Putamen (tissue), 1 donor: ENCODE measurements at regions not wholly inside any gene's neighbourhood (a gene's known extent, or its start where the extent isn't known, plus 50 kb on each side); places are given as distances from the start of the nearest gene placed in this dataset.

Source experiments
- DNase-seq: peaks from one replicate; pipeline ENCODE4 v3.0.0-alpha.2; 2016; ENCODE audit warnings: low spot score

DNA sequence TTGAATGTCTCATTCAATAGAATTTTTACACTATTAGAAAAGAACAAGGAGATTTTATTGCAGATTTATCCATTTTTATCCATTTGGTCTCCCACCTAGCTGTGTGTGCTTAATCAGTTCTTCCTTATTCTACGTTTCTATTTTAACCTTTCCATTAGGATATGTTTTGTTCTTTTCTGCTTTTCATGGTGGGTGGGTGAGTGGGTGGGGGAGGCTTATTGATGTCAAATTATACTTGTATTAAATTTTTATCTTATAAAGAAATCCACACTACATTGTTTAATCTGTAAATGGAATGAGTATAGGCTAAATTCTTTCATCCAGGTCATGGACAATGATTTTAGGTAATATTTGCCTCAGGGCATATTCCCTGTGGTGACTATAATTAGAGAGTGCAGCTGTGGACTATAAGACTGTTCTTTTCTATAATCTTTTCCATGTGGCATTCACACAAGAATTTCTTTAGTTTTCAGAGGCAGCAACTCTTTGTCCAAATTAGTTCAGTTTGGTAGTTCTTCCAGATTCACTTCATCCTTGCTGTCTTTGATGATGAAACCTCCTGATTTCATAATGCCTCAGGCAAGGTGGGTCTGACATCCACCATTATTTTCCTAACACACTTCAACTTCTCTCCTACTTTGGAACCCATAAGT, 2451.8 kb downstream of the PCDH7 start:
- peak; percentile 27 for DNase-seq

DNA sequence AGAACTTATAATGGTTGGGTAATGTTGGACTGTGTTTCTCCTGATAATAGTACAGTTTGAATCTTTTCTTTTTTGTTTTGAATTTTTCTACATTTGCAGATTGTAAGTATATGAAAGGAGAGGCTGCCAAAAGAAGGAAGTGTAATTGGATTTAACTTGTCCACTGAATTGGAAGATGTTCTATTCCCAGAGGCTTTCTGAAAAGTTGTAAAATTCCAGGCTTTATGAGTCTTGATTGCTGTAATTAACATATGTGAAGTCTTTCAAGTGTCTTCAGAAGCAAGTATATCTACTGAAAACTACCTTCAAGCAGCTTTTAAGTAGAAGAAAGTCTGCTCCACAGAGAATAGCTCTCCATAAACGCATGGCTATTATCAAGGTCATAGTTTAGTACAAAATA, 2456.4 kb downstream of the PCDH7 start:
- DNase-seq: no peak

DNA sequence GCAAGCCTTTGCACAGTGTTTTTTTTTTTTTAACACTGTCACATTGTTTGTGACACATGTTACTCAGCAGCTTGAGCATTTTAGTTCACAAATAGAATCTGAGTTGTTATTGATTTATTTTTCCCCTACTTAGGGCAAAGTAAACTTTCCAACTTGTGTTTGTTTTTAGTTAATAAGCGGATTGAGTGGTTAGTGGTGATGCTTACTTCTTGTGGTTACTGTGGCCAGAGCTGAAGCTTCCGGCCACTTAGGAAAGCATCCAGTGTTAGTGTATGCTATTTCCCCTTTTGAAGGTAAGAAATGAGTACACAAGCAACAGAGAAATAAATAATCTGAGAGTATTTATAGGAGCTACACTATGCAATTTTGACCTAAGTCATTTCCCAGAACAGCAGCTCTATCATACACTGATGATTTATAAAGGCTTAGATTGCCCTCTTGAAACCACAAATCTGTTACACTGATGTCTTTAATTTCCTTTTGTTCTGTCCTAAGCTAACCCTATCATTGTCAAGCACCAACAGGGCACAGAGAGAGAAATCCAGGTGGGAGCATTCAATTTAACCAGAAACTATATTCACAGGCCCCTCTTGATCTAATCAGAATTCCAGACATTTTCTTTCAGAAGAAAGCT, 2464.6 kb downstream of the PCDH7 start:
- DNase-seq: no peak

DNA sequence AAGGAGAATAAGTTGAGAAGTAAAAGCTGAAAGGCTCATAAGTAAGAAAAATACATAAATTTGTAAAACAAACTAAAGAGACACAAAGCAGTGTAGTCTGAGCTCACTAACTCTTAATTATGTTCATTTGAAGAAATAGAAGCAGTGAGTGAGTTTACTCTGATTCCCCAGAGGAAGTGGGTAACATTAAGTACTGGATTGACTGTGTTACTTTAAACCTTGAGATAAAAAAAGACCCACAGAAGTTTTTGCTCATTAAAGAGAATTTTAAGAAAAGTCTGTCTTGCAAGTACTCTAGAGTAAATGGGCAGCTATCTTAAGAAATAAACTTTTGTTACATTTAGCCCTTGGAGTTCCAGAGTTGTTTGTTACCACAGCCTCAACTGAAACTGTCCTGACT, 2466.9 kb downstream of the PCDH7 start:
- no peak for DNase-seq

DNA sequence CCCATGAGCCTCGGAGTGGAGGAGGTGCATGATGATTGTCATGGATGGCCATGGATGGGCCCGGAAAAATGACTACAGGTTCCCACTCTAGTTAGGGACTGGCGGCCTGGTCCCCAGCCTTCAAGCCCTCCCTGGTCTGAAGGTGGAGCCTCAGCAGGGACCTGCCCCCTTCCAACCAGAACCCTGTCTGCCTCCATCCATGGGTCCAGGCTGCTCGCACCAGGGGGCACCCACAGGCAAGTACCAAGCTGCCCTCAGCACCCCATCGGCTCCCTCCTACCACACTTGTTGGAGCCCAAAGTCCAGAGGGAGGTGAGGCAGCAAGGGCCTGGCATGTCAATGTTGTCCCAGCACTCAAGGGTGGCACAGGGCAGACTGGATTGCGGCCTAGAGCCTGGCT, 2468.6 kb downstream of the PCDH7 start:
- no peak for DNase-seq

DNA sequence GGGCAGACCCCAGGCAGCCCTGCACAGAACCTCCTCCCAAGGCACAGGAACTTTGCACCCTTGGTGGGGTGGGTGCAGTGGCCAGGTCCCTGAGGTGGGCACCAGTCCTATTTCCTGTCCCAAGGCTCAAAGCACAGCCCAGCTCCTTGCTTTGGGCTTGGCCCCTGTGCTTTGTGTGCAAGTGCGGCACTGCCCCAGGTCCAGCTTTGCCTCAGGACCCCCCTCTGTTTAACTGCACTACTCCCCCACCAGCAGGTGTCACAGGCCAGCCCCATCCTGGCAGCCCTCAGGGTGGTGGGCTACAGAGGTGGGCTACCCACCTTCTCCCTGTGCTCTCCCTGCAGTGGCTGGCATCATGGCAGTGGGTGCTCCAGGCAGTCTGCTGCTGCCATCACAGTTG, 2469.0 kb downstream of the PCDH7 start:
- DNase-seq: no peak

DNA sequence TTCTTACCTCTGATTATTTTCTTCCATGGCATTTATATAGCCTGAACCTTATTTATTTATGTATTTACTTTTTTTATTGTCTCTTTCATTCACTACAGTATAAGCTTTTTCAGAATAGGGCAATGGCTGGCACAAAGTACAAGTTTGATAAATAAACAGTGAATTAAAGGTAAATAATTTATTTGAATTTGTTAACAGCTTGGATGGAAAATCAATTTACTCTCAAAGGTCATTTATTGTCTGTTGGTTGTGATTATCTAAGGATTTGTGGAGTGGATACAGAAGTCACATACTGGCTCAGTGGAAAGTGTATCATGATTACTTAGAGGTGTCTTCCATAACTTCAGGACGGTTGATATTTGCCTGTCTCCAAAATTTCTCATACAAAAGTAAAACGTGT, 2472.9 kb downstream of the PCDH7 start:
- DNase-seq: no peak

DNA sequence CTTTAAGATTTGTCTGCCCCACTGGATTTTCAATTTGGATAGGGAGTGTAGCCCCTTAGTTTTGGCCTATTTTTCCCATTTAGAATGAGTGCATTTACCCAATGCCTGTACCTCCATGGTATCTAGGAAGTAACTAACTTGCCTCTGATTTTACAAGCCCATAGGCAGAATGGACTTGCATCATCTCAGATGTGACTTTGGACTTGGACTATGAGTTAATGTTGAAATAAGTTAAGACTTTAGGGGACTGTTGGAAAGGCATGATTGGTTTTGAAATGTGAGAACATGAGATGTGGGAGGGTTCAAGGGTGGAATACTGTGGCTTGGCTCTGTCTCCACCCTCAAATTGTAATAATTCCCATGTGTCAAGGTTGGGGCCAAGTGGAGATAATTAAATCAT, 2480.2 kb downstream of the PCDH7 start:
- no peak for DNase-seq

DNA sequence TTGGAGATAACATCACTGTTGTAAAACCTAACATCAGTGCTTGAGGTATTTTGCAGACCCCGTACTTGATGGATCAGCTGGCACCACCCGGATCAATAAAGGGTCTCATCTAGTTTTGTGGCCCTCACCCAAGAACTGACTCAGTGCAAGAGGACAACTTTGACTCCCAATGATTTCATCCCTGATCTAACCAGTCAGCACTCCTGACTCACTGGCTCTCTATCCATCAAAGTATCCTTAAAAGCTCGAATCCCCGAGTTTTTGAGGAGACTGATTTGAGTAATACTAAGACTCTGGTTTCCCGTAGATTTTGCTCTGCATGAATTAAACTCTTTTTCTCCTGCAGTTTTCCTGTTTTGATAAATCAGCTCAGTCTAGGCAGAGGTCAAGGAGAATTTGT, 2498.1 kb downstream of the PCDH7 start:
- DNase-seq: no peak

DNA sequence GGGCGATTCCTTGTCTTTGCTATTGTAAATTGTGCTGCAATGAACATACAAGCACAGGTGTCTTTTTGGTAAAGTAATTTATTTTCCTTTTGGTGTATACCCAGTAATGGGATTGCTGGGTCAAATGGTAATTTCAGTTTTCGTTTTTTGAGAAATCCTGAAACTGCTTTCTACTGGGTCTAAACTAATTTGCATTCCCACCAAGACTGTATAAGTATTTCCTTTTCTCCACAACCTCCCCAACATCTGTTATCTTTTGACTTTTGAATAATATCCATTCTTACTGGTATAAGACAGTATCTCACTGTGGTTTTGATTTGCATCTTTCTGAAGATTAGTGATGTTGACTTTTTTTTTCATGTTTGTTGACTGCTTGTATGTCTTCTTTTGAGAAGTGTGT, 2506.0 kb downstream of the PCDH7 start:
- DNase-seq: no peak

DNA sequence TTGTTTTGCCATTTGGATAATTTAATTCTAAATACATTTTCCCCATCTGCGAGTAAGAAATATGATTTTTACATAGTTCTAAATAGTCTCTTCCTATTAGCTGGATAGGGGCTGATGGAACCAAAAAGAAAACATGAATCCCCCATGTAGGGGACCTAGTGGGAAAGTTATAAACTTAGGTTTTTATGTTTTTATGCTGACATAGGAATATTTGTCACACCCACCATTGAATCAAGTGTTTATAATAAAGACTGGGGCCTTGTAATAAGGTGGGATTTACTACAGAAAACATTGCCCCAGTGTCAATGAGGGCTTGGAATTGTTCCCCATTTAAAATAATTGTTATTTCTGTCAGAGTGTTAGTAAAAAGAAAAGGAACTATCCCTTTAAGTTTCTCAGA, 2506.6 kb downstream of the PCDH7 start:
- no peak for DNase-seq

DNA sequence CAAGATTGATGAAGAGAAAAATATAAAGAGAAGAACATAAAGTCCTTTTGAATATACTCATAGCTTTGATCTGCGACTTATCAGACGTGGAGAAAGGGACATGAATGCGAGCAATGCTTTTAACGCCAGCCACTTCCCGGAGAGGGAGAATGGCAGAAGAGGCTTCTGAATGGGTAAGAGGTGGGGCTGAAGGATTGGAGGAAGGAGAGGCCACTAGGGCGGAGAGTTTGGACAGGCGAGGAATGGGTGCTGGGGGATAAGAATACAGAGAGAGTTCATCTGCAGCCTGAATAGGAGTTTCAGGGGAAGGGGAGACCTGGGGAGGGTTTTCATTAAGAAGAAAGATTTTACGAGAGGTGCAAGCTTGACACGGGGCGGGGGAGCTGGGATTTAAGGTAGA, 2534.9 kb downstream of the PCDH7 start:
- DNase-seq: no peak

DNA sequence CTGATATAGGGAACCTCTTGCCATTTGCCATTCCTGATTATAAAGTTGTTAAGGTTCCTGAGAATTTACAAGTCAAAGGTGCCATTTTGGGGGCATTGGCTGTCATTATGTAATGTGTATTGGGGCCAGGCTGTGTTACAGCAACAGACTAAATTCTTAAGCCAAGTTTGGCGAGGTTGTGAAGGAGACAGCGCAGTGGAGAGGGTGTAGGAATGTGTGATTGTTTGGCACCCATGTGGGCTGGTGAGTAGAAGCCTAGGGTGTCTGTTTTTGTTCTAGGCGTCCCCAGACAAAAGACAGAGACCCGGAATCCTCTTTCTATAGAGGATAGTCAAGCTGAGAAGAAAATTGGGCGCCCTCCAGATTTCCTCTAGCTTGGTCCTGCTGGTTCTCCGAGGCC, 2535.3 kb downstream of the PCDH7 start:
- DNase-seq: no peak

DNA sequence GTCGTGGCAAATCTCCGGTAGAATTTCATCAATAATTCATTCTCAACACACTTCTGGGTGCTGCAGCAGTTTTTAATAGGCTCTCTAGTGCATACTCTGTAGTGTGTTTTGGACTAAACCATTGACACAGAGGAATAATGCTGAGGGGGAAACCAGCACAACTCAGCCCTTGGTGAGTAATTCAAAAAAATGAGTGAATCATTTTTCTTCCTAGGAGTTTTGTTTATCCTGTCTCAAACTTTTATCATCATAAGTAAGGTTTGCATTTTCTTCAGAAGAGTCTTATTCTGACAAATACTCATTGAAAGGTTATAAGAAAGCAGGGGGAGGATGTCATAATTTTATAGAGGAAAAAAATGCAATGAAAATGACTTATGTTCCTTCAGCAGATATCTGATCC, 2542.7 kb downstream of the PCDH7 start:
- DNase-seq: no peak

DNA sequence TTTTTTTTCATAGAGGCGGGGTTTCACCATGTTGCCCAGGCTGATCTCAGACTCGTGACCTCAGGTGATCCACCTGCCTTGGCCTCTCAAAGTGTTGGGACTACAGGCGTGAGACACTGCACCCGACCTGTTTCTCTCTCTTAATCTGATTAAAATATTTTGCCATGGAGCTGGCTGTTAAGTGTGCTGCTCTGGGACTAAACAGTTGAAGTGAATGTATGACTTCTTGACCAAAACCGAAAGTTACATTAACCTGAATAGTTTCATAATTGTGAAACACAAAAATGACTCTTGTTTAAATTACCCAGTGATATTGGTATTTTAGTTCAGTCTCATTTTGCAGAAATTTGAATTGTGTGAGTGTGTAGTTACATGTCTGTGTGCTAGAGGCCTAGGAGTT, 2548.6 kb downstream of the PCDH7 start:
- no peak for DNase-seq

DNA sequence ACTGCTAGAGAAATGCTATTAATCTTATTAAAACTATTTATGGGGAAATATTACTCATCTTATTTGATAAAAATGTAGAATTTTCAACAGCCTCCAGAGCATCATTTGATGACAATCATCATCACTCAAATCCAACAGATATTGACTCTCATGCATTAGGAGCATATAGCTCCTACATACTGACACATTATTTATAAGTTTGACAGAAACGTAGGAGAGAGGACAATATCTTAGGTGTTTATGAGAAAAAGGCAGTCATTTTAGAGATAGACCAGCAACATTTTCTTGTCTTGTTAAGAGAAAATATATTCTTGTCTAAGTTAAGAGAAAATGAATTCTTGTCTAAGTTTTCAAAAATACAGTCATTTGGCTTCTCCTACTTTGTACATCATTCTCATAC, 2550.2 kb downstream of the PCDH7 start:
- DNase-seq: no peak

DNA sequence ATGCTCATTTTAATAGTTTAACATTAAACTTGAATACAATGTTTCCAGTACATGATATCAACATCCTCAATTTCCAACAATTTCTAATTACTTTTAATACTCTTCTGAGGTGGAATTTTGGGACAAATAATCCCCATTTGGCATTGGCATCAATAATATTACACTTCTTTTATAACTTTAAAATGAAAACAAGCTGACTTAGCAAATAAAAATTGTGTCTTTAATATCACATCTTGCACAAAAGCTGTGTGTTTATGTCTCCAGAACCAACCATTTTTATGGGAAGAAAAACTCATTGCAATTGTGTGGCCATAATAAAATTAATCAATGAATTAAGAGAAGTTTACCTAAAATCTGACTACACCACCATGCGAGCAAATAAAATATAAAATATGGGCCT, 2552.6 kb downstream of the PCDH7 start:
- DNase-seq: no peak

DNA sequence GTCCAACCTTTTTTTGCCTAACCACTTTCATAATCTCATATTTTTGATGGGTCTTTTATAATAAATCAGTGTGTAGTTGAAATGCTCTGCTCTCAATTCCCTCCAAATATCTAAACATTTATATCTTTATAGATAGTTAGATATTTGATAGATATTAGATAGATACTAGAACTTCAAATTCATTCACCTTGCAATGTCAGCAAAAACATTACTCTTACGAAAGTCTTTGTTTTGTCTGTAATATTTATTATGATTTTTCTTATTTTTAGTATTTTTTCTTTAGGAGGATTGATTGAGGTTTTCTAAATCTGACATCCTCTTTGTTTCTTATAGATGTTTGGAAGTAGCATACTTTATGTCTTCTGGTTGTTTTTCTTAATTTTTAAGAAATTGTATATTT, 2563.6 kb downstream of the PCDH7 start:
- no peak for DNase-seq

DNA sequence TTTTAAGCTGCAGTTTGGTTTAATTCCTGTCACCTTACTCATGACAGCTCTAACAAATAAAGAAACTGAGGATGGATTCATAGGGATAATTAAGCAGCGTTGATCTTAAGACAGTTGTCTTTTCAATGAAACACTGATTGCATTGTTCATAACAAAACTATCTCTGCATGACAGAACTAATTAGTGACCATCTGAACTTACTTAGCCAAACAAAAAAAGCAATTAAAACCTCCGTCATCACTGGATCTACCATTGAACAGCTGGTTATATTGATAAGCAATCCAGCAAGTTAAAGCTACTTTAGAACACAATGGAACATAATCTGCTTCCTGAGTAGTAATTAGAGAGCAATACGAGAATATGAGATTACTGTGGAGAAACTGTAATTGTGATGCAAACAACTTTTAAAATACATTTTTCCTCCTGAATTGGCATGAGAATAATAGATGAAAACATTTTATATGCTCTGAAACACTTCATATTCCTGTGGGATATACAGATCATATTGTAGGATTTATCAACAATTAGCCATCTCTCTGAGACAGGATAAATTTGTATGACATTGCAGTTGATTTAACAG, 2576.8 kb downstream of the PCDH7 start:
- no peak for DNase-seq

DNA sequence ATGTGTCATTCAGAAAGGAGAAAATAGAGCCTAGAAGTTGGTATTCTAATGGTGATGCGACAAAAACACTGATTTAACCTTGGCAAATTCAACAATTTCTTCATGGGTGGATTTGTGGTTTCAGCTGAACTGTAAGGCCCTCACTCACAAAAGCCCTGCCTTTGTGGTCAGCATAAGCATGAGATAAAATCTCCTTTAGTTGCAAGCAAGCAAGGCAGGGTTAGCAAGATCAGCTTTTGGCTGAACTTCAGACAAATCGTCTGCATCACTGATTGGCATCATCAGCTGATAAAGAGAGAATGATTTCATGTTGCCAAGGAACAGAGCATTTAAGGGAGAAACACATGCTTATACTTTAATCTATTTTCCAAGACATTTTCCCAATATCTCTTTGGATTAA, 2582.2 kb downstream of the PCDH7 start:
- no peak for DNase-seq

DNA sequence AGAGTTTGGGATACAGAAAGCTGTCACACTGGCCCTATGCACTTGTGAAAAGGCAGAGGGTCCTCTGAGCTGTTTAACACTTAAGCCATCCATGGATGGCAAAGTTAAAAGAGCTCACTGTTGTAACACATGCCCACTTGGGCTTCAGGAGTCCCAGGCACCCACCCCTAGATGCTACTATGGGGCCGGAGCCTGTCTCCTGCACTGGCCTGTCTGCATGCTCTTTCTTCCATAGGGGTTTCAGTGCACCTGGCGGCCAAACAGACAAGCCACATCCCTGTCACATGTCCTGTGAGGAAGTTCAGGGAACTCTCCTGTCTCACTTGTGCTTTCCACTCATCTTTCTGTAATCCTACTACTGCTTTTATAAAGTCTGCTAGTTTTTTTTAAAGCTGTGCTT, 2586.0 kb downstream of the PCDH7 start:
- DNase-seq: no peak

DNA sequence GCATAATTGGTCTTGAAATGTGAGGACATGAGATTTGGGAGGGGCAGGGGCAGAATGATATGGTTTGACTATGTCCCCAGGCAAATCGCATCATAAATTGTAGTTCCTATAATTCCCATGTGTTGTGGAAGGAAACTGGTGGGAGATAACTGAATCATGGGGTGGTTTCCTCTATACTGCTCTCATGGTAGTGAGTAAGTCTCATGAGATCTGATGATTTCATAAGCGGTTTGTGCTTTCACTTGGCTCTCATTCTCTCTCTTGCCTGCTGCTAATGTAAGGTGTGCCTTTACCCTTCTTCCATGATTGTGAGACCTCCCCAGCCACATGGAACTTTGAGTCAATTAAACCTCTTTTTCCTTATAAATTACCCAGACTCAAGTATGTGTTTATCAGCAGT, 2595.9 kb downstream of the PCDH7 start:
- no peak for DNase-seq

DNA sequence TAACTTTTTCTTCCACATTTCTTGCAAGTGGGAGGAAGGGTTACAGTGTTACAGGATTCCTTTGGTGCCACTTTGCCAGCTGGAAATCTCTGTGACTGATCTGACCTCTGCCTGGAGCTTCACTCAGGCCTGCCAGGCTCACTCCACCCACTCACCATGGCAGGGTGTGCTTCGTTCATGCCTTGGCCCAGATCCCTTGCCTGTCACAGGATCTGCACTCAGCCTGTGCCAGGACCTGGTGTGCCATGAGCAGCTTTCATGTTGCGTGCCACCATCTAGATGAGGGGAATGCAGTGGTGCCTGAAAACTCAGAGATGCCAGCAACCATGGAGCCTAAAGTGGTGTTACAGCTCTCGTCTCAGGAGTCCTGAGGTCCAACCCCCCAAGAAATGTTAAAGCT, 2596.4 kb downstream of the PCDH7 start:
- no peak for DNase-seq

DNA sequence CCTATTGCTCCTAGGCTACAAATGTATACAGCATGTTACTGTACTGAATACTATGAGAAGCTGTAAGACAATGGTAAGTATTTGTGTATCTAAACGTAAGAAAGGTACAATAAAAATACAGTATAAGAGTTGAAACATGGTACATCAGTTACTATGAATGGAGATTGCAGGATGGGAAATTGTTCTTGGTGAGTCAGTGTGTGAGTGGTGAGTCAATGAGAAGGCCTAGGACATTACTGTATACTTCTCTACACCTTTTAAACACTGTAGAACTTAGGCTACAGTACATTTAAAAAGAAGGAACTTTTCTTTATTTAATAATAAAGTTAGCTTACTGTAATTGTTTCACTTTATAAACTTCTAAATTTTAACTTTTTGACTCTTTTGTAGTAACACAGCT, 2603.2 kb downstream of the PCDH7 start:
- DNase-seq: no peak
